ENCODE measurements at regions not wholly inside any gene's neighbourhood (a gene's known extent, or its start where the extent isn't known, plus 50 kb on each side); places are given as distances from the start of the nearest gene placed in this dataset.

DNA sequence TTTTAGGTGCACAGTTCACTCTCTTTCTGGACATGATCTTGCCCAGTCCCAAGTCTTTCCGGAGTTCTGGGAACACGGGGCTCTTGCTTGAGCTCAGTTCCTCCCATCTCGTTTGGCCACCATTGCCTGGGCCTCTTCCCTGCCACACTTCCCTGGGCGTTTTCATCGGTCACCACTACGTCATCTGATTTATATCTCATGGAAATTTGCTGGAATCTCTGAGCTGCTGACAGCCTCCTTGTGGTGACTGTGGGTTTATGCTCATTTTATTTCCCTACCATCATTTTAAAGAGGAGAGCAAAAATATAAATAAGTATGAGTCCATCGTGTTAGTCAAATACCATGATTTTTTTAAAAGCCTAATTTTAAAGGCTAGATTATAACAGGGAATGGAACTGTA lies 449.1 kb upstream of the KAZN start:
- TF ChIP-seq, protein P1, sequence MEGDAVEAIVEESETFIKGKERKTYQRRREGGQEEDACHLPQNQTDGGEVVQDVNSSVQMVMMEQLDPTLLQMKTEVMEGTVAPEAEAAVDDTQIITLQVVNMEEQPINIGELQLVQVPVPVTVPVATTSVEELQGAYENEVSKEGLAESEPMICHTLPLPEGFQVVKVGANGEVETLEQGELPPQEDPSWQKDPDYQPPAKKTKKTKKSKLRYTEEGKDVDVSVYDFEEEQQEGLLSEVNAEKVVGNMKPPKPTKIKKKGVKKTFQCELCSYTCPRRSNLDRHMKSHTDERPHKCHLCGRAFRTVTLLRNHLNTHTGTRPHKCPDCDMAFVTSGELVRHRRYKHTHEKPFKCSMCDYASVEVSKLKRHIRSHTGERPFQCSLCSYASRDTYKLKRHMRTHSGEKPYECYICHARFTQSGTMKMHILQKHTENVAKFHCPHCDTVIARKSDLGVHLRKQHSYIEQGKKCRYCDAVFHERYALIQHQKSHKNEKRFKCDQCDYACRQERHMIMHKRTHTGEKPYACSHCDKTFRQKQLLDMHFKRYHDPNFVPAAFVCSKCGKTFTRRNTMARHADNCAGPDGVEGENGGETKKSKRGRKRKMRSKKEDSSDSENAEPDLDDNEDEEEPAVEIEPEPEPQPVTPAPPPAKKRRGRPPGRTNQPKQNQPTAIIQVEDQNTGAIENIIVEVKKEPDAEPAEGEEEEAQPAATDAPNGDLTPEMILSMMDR (IDR thresholded peaks at IDR 0.05) = no peak
- TF ChIP-seq POLR2A (IDR thresholded peaks at IDR 0.05; ENCODE audit: low read depth) (no peak), POLR2AphosphoS5 (IDR thresholded peaks at IDR 0.05) (no peak)
